MM.1S (cell line): ENCODE measurements at regions not wholly inside any gene's neighbourhood (a gene's known extent, or its start where the extent isn't known, plus 50 kb on each side); places are given as distances from the start of the nearest gene placed in this dataset.

Source experiments
- EZH2phosphoT487 ChIP-seq: fragments of 300-600 bp; sonication (generic); IDR thresholded peaks from 2 replicates; pipeline ENCODE4 v1.6.1; 2018; ENCODE audit warnings: antibody characterized with exemption, low read length
- TF ChIP-seq, protein P1 (sequence below): fragments of 300-600 bp; sonication (generic); IDR thresholded peaks from 2 replicates; pipeline ENCODE4 v1.5.1; 2016; ENCODE audit warnings: antibody characterized with exemption, low read length, mixed read lengths

DNA sequence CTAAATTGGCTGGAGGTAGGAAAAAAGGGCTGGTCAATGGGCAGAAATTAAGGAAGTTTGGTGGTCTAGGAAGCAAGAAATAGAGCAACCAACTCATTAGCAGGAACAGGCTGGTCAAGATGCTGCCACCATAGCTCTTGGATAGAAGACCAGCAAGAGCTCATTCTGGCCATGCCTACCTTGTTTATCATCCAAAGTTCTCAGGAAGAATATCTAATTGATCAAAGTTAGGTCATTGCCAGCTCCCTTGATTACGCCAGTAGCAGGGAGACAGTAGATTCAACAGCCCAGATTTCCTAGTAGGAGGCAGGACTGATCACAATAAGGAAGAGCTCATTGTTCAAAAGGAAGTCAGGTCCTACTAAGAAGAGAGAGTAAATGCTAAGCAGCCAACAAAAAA is 370.2 kb downstream of the GPATCH2 start:
- TF ChIP-seq, protein P1, sequence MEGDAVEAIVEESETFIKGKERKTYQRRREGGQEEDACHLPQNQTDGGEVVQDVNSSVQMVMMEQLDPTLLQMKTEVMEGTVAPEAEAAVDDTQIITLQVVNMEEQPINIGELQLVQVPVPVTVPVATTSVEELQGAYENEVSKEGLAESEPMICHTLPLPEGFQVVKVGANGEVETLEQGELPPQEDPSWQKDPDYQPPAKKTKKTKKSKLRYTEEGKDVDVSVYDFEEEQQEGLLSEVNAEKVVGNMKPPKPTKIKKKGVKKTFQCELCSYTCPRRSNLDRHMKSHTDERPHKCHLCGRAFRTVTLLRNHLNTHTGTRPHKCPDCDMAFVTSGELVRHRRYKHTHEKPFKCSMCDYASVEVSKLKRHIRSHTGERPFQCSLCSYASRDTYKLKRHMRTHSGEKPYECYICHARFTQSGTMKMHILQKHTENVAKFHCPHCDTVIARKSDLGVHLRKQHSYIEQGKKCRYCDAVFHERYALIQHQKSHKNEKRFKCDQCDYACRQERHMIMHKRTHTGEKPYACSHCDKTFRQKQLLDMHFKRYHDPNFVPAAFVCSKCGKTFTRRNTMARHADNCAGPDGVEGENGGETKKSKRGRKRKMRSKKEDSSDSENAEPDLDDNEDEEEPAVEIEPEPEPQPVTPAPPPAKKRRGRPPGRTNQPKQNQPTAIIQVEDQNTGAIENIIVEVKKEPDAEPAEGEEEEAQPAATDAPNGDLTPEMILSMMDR = no peak
- TF ChIP-seq EZH2phosphoT487 = no peak
